Inferior parietal cortex (tissue), 1 donor: ENCODE measurements at regions not wholly inside any gene's neighbourhood (a gene's known extent, or its start where the extent isn't known, plus 50 kb on each side); places are given as distances from the start of the nearest gene placed in this dataset.
"Not testable (repeated sequence)": the region's sequence is repeated elsewhere in the genome, so short reads cannot be mapped to it uniquely, and the experiment has no call there.

Experiments
- DNase-seq: peaks from one replicate; pipeline ENCODE4 v3.0.0-alpha.2; 2016; ENCODE audit errors: extremely low spot score

DNA sequence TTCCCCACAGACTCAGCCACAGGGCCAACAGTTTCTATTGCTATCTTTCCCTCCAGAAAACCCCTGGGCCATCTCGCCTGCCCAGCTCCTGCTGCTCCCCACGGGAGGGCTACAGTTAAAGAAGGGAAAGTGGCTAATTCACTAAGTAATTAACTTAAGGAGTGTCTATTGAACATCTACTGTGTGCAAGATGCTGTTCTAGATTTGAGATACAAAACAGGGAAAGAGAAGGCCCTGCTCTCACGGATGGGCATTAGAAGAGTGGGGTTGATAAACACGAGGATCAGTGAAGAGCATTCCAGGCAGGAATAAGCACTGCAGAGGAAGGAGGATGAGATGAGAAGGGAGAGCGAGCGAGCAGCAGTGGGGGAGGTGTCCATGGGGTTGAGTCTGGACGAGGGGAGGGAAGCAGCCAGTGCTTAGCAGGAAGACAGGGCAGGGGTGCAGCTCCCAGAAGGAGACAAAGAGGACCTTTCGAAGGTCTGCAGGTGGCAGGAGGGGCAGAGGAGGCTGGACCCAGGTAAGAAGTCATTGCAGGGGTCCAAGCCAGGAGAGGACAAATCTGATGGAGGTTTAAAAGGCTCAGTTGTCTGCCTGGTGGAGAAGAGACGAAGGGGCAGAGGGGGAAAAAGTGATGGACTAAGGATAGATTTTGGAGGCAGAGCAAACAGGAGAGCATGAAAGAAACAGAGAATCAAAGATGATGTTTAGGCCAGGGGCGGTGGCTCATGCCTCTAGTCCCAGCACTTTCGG, 64.7 kb downstream of the KLF15 start:
- DNase-seq = no peak

DNA sequence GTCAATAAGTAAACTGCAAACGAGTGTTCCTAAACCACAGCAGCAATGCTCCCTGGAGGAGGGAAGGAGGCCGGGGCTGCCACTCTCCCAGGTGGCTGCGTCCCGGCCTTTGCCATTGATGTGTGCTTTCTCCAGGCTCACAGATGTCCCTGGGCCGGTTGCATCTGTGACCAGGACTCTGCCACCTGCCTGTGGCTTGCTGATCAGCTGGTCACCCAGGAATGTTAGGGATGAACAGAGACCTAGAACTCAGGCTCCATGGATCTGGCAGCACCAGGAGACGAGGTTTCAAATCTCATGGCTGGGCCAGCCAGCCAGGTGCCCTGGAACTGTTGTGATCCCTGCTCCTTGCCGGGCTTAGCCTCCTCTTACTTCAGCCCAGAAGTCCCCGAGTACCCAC, 65.7 kb downstream of the KLF15 start:
- no peak for DNase-seq

DNA sequence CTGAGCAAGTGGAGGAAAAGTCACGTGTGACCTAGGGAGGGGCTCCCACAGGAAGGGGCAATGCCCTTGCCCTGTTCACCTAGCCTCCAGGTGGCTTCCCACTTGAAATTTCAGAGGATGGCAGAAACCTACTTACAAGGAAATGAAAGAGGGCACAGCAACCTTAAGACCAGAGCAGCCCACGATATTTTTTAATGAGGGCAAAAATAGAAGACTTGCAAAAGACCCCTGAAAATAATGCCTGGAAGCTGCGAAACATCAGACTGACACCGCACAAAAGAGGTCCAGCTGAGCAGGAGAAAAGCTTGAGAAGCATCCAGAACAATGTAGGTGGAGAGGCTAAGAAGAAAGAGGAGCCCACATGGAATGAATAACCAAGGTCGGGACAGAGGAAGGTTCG, 66.1 kb downstream of the KLF15 start:
- no peak for DNase-seq

DNA sequence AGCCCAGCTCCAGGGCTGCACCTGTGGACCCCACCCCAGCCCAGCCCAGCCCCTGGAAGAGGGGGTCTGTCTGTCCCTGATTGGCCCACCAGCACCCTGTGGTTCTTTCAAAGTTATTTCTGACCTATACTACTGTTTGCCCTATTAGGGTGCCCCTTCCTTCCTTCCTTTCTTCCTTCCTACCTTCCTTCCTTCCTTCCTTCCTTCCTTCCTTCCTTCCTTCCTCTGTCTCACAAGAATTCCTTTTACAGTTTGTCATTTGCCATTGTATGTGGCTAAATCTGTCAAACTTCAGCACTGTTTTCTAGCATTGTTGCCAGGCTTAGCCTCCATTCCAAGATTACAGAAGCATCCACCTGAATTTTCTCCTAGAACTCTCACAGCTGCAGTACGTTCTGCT, 66.9 kb downstream of the KLF15 start:
- DNase-seq = no peak

DNA sequence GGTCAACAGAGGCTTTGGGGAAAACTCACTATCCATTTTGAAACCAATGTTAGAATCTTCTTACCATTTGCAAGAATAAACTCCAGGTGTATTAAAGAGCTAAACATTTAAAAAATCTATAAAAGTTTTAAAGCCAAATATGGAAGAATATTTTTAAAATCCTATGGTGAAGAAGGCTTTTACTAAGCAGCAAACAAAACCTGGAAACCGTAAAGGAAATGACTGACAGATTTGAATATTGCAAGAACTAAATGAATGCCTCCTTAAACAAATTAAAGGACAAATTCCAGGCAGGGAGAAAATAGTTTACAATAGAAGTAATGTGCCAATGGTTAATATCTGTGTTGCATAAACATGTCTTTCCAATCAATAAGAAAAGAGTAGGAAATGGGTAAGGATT, 68.1 kb downstream of the KLF15 start:
- no peak for DNase-seq

DNA sequence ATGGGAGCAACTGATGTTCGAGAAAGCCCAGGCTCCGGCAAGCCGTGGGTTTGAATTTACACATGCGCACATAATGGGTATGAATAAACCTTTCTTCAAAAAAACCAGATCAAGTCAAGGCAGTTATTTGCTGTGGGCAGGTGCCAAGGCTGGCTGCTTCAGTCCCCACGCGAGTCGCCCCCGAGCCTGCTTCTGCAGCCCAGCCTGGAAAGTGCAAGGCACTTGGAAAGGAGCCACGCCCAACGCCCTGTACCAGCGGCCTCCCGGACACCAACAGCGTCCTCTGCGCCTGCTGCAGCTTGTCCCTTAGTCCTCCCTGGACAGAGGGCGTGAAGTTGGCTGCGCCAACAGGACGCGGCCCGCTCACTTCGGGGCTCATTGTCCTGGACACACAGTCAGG, 68.9 kb downstream of the KLF15 start:
- DNase-seq = peak; percentile 44

DNA sequence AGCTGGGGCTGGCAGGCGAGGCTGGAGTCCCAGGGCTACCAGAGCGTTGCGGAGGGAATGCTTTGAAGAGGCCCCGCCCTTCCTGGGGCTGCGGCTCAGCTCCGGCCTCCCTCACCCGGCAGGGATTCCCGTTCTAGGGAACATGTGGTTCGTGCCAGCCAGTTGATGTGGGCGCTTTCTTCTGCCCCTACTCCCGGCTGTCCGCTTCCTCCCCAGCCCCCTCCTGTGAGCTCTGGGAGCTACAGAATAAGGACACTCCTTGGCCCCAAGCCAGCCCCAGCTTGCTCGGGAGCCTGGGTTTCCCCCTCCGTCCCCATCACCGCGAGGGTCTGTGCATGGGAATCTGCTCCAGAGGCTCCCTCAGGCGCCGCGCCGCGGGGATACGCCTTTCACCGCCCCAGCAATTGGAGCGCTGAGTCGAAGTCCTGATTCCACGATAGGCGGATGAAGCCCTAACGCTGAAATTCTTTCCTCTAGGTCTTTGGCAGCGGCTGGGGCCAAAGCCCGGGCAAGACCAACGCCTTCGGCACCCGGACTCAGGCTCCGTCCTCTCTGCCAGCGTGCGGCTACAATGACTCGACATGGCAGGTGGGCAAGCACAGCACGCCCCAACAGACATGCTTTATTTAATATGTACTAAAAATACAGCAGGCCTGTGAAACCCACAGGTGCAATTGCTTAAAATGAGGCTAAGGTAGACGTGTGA, 69.5 kb downstream of the KLF15 start:
- DNase-seq = peak; percentile 69

DNA sequence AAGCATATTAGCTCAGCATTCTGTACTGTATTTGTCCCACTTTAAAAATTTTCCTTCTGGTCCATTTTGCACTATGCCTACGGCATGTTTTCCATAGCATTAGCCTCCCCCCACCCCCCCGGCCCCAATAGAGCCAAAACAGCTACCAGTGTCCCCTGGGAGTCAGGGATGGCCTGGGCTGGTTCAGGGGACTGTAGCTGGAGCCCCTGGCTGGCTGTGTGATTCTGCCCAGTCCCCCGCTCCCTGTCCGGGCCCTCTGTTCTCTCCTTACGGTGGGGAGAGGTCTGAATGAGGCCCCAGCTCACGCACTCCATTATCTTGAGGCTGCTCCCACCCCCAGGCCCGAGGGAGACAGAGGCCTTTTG, 70.1 kb downstream of the KLF15 start:
- DNase-seq = no peak

DNA sequence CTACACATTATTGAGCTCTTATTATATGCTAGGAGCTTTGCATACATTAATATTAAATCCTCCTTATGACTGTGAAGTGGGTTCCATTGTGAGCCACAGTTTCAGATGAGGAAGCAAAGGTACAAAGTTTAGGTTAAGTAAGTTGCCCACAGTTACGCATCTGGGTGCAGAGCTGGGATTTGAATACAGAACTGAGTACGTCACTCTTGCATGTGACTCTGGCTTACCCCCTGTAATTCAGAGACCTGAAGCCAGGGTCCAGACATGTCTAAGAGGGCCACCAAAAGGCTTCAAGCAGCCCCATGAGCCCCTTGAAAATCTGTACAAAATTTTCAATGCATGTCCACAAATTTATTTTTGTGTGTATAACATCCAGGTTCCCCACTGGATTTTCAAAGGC, 71.8 kb downstream of the KLF15 start:
- DNase-seq = no peak

DNA sequence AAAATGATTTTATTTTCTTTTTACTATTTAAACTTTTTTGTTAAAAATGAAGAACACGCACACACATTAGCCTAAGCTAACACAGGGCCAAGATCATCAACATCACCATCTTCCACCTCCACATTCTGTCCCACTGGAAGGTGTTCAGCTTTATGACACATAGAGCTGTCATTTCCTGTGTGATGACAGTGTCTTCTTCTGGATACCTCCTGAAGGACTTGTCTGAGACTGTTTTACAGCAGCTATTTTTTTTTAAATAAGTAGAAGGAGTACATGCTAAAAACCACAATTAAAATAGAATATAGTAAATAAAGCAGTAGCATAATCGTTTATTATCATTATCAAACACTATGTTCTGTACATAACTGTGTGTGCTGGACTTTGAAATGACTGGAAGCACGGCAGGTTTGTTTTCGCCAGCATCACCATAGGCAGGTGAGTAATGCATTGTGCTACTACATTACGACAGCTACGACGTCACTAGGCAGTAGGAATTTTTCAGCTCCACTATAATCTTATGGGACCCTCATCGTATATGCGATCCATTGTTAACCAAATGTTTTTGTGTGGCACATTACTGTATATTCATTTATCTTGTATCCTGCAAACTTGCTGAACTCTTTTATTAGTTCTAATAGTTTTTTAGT, 72.8 kb downstream of the KLF15 start:
- no peak for DNase-seq

DNA sequence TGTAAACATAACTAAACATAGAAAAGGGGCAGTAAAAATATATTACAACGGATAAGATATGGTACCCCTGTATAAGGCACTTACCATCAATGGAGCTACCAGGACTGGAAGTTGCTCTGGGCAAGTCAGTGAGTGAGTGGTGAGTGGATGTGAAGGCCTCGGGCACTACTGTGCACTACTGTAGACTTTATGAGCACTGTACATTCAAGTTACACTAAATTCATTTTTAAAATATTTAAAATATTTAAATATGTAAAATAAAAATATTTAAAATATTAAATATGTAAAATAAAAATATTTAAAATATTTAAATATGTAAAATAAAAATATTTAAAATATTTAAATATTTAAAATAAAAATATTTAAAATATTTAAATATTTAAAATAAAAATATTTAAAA, 73.6 kb downstream of the KLF15 start:
- DNase-seq = not testable (repeated sequence)

DNA sequence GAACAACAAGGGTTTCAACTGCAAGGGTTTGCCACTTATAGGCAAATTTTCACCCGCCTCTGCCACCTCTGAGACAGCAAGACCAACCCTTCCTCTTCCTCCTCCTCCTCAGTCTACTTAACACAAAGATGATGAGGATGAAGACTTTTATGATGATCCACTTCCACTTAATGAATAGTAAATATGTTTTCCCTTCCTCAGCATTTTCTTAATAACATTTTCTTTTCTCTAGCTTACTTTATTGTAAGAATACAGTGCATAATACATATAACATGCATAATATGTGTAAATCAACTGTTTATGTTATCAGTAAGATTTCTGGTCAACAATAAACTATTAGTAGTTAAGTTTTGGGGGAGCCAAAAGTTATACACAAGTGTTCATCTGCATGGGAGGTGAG, 77.4 kb downstream of the KLF15 start:
- no peak for DNase-seq

DNA sequence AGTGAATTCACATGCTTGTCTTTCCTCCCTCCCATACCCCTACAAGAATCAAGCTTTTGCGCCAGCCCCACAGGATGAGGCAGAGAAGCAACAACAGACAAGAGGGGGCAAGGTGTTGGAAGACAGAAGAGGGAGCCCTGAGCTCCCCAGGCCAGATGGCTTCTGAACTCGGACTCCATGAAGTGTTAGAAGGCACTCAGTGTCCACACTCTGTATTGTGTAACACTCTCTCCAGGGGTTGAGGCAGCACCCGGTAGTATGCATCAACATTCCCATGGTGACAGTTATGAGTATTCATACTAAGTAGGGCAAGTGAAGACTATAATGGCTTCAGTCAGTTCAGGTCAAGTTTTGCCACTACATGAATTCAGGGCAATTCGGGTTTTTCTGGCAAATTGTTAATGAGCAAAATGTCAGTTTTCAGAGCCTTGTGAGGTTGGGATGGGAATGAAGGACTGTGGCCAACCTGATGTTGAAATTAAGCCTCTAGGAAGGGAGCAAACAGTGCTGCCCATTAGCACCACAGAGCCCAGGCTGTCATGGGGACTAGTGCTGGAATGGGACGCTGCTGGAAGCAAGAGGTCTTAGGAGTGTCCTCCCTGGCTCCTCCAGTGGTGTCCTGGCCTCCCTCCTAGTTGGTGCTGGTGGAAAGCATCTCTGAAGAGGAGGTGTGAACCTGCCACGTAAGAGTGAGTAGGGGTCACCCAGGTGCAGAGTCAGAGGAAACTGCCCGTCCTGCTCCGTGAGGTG, 79.4 kb downstream of the KLF15 start:
- no peak for DNase-seq

DNA sequence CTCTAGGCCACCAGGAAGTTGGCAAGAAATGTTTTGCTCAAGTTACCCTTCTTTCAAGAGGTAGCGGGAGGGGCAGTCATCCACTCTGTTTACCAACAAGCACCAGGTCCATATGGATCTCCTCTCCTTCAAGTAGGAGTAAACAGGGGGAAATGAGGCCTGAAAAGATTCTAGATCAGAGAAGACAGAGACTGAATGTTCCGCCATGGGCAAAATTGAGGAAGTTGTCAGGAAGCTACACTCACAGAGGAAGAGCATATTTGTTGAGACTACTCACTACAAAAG, 81.6 kb downstream of the KLF15 start:
- DNase-seq = no peak

DNA sequence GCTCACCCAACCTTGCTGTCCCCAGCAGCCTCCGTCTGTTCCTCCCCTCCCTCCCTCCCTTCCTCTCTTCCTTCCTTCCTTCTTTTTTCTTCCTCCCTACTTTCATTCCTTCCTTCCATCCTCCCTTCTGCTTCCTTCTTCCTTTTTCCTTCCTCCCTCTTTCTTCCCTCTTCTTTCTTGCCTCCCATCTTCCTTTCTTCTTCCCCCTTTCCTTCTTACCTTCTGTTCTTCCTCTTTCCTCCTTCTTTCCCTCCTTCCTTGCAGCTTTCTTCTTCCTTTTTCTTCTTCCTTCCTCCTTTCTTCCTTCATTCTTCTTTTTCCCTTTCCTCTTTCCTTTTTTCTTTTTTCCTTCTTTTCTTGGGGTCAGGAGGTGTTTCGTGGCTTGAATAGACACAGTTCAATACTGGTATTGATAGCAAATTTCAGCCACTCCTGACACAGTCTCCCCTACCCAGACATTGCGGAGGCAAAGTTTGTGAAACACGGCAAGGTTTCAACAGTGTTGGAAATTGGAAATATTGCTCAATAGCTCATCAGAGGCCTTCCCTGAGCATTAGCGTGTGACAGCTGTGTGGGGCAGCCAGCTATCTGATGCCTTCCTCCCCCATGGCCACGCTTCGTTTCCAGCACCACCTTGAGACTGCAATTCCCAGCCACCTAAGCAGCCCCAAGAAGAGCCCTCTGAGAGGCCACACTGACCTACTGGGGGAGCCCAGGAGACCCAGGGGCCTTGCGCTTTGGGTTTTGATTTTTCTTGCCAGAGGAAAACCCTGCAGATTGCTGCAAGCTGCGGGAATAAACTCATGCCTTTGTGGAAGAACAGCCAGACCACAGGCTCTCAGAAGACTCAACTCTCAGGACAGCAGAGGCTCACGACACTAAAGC, 82.2 kb downstream of the KLF15 start:
- DNase-seq = no peak

DNA sequence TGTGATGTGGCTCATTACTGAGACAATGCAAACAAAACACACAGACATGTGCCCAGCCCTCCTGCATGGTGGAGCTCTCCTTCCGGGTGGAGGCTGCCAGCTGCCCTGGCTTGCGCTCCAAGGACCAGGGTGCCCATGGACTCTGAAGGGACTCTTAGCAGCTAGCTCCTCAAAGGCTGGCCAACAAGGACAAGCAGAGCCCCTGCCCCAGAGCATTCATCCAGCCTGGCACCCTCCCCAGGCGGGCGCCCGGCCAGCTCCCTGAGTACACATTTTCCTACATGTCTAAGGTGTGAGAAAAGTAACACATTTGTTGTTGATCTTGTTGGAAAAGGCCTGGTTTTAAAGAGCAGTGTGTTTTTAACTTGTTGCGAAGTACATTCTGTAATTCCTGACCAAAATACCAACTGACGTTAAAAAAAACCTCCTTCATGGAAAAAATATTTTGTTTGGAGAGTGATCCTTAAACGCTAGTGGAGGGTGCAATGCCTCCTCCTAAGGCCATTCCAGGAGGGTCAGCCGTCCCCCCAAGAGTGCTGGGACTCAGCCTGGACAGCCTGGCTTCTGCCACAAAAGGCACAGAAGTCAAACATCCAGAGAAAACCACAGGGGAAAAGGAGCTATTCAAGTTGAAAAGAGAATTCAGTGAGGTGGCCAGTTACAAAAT, 86.9 kb downstream of the KLF15 start:
- peak; percentile 64 for DNase-seq

DNA sequence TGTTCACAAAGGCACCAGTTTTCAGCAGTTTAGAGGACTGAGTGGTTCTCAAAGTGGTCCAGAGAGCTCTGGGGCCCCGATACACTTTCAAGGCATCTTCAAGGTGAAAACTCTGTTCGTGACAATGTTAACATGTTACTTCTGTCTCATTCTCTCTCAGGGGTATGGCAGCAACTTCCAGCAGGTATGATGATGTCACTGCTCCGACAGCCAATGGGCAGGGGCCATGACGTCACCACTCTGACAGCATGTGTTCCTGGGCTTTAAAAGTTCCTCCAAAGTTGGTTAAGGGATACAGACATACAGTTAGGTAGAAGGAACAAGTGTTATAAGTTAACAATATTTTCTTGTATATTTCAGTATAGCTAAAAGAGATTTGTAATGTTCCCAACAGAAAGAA, 87.9 kb downstream of the KLF15 start:
- no peak for DNase-seq

DNA sequence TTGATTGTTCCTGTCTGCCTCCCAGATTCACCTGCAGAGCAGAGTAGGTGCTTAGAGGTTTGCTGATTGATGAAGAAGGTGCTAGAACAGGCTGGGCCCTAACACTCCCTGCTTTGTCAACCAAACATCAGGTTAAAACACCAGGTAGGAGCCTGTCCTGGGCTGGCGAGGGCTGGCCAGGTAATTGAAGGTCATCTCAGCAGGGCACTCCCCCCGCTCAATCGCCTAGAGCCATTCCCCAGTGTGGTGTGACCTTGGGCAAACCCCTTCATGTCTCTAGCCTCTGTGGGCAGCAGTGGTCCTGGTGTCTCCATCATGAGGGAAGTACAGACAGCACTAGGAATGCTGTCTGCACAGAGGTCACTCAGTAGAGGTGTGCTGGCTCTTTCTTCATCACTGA, 88.3 kb downstream of the KLF15 start:
- DNase-seq = no peak

DNA sequence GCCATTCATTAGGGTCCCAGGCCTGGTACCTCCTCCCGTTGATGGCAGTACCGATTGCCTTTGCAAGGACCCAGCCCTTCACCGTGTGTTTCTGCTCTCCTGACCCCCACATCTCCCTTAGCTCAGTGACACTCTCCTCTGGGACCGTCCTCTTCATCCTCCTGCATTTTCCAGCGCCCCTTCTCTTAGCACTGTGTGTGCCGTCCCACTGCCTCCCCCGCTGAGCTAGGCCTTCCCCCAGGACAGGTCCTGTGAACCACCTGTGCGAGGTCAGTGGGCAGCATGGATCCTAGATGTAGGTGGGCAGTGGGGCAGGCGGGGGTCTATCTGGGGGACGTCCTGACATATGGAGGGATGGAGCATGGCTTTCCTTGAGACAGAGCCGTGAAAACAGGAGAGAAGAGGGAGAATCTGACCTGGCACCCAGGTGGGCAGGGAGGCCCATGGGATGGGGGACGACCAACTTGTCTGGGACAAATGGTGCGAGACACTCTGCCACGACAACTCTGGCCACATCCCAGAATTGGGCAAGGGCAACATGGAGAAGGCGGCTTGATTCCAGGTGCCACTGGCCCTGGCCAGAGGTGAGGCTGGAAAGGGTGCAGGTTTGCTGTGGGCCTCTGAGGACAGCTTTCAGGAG, 87.7 kb upstream of the ALDH1L1 start:
- no peak for DNase-seq

DNA sequence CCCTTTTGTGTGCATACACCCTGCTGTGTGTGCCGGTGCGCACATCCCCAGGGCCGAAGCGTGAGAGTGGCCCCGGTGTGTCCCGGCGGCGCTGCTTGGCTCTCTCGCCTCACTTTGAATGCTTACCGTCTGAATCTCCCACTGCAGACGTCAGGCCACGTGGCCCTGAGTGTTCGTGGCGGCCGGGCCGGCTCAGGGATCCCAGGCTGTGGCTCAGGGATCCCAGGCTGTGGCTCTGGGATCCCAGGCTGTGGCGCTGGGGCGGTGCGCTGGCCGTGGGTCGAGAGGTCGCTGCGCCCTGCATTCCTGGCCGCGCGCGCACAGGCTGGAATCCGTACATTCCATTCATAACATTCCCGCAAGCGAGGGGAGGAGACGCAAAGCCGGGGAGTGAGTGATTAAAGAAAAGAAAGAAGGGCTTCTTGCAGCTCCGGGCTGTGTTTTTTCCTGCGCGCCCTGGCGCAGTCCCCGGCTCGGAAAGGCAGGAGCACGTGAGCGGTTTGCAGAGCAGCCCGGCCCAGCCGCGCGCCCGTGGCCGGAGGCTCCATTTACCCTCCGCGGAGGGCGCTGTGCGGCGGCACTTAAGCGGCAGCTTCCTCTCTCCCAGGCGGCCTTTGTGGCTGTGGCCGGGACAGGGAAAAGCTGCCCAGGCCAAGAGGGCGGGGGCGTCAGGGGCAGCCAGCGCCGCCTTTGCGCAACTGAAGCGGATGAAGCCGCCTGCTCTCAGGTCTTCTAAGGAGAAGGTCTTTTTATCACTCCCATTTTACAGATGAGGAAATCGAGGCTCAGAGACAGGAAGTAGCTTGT, 87.0 kb upstream of the ALDH1L1 start:
- DNase-seq = peak; percentile 46
